ENCODE measurements at regions not wholly inside any gene's neighbourhood (a gene's known extent, or its start where the extent isn't known, plus 50 kb on each side); places are given as distances from the start of the nearest gene placed in this dataset. TPM values are rescaled to one million over a fixed set of nuclear protein-coding genes. Genes with fewer than 3 reads are reported as not detected.

DNA sequence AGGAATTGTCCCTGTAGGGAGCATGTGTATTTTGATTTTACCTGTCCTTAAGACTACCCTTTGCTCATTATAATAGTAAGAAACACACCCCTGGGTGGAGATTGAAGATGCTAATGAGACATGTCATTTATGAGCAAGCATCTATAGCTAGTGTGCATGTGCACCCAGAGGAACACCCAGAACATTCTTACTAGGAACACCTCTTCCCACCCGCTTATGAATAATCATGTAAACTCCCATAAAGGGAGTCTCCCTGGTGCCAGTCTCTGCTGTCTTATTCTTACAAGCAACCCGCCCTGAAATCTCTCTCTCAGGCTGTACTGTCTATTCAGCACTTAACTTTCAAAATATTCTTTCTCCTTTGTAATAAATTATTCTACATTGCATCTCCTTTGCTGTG is 1227.3 kb downstream of the ROBO1 start:
- H3K27ac ChIP-seq (ENCODE audit: low read depth, low read length) = no peak overlapping the region
- H3K4me2 ChIP-seq (ENCODE audit: insufficient read depth, low read length) = no peak overlapping the region
- H3K36me3 ChIP-seq (ENCODE audit: insufficient read depth, low read length) = no peaks in the 10 kb centered on the region
- H3K4me3 ChIP-seq (ENCODE audit: insufficient read depth, low read length) = no peak overlapping the region
- DNase-seq (ENCODE audit: insufficient read length, low spot score, missing footprints) = no peak
- H3K4me1 ChIP-seq (ENCODE audit: insufficient read depth, low read length) = no peaks in the 10 kb centered on the region
- no peaks in the 10 kb centered on the region for H4K20me1 ChIP-seq (ENCODE audit: insufficient read depth, low read length)
- no peak overlapping the region for H2AFZ ChIP-seq (ENCODE audit: low read length)
- TF ChIP-seq, protein P1, sequence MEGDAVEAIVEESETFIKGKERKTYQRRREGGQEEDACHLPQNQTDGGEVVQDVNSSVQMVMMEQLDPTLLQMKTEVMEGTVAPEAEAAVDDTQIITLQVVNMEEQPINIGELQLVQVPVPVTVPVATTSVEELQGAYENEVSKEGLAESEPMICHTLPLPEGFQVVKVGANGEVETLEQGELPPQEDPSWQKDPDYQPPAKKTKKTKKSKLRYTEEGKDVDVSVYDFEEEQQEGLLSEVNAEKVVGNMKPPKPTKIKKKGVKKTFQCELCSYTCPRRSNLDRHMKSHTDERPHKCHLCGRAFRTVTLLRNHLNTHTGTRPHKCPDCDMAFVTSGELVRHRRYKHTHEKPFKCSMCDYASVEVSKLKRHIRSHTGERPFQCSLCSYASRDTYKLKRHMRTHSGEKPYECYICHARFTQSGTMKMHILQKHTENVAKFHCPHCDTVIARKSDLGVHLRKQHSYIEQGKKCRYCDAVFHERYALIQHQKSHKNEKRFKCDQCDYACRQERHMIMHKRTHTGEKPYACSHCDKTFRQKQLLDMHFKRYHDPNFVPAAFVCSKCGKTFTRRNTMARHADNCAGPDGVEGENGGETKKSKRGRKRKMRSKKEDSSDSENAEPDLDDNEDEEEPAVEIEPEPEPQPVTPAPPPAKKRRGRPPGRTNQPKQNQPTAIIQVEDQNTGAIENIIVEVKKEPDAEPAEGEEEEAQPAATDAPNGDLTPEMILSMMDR (IDR thresholded peaks at IDR 0.05; ENCODE audit: extremely low read depth, low read depth, low read length) = no peak
- no peaks in the 10 kb centered on the region for H3K79me2 ChIP-seq (ENCODE audit: insufficient read depth, low read length)
- no peaks in the 10 kb centered on the region for H3K27me3 ChIP-seq (ENCODE audit: insufficient read depth, low read length)
- H3K9me3 ChIP-seq (ENCODE audit: low read depth, low read length) = peaks cover 2% of the 10 kb centered on the region

DNA sequence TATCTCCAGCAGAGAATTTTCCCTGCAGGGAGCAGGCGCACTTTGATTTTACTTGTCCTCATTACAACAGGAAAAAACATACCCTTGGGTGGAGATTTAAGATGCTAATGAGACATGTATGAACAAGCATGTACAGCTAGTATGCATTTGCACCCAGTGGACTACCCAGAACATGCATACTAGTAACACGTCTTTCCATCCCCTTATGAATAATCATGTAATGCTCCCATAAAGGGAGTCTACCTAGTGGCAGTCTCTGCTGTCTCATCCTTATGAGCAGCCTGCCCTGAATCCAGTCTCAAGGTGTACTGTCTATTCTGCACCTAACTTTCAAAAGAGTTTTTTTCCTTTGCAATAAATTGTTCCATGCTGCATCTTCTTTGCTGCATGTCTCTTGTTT is 1222.0 kb downstream of the ROBO1 start:
- no peak overlapping the region for H2AFZ ChIP-seq (ENCODE audit: low read length)
- peaks cover 6% of the 10 kb centered on the region for H3K9me3 ChIP-seq (ENCODE audit: low read depth, low read length)
- no peaks in the 10 kb centered on the region for H3K79me2 ChIP-seq (ENCODE audit: insufficient read depth, low read length)
- no peak overlapping the region for H3K4me3 ChIP-seq (ENCODE audit: insufficient read depth, low read length)
- H4K20me1 ChIP-seq (ENCODE audit: insufficient read depth, low read length) = no peaks in the 10 kb centered on the region
- no peaks in the 10 kb centered on the region for H3K4me1 ChIP-seq (ENCODE audit: insufficient read depth, low read length)
- H3K27ac ChIP-seq (ENCODE audit: low read depth, low read length) = no peak overlapping the region
- TF ChIP-seq, protein P1 (IDR thresholded peaks at IDR 0.05; ENCODE audit: extremely low read depth, low read depth, low read length) = no peak
- no peaks in the 10 kb centered on the region for H3K27me3 ChIP-seq (ENCODE audit: insufficient read depth, low read length)
- no peak overlapping the region for H3K4me2 ChIP-seq (ENCODE audit: insufficient read depth, low read length)
- no peak for DNase-seq (ENCODE audit: insufficient read length, low spot score, missing footprints)
- H3K36me3 ChIP-seq (ENCODE audit: insufficient read depth, low read length) = no peaks in the 10 kb centered on the region

Small RNA genes in the stretch of these regions (small RNA-seq; reads per million reads assigned to genes)
- gene RN7SKP61 (not detected), gene RN7SL647P (not detected), gene RNU6-217P (not detected)

Measured in osteoblast (primary cell).